ENCODE measurements at regions not wholly inside any gene's neighbourhood (a gene's known extent, or its start where the extent isn't known, plus 50 kb on each side); places are given as distances from the start of the nearest gene placed in this dataset.

DNA sequence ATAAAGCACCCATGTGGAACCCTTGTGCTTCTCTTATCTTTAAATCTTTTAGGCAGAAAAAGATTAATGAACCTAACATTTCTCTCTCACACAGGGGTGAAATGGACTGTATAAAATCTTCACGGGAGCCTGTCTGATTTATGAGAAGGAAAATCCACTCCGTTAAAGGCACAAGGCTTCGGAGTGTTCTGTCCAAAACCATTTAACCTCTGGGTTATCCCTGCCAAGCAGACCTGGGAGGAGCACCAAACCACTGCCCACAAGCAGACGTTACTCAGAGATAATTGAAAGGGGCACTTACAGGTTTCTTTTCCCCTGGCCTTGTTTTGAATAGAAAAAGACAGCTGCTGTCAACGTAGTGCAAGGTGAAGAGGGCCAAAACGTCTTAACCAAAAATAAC is 184.4 kb upstream of the DOK6 start:
- DNase-seq (ENCODE audit: low spot score) = no peak

GRCh38 chr18:69217196-69218000 is 183.3 kb upstream of the DOK6 start:
- no peak for DNase-seq (ENCODE audit: low spot score)

DNA sequence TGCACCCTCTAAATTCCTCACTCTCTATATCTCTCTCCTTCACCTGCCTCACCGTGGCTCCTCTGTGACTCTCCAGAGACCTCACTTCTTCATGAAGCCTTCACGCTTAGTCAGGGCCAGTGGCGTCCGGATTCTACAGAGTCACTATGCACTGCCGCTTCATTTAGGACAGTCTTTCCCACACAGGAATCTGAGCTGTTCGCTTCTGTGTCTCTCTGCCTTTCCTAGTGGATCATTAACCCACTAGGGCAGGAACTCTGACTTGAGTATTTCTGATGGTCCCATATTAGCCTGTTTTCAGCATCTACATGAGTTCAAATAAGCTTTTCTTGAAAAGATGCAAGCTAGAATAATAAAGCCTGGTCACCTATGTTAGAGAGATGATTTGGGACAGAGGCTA is 180.2 kb upstream of the DOK6 start:
- DNase-seq (ENCODE audit: low spot score) = no peak

DNA sequence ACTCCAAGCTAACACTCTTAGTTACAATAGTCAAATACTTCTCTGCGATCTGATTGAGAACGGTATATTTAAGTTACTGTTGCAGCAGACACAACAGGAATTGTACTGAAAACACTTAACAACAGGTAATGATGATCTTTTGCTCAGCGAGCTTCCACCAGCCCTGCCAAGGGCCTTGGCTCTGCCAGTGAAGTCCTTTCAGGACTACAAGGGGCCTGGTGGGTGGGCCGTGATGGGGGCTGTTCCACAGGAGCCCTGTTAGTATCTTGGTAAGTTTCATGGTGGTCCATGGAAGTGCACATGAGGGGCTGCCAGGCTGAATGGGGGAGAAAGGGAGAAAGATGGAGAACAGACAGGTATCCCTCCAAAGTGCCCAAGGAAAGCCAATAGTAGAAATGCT is 178.6 kb upstream of the DOK6 start:
- no peak for DNase-seq (ENCODE audit: low spot score)

DNA sequence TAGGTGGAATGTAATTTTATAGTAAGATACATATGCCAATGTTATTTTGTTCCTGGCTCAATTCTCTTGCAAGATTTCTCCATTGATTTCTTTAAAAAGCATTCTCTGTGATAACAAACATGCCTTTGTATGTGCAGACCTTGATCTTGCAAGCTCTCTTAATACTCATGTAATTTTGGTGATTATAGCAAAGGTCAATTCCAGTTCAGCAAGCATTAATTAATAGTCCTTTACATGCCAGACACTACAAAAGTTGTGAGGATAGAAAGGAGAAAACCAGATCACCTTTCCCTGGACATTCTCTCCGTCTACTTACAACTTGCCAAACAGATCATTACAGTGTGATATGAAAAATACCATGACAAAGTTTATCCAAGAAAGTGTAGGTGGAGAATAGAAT is 173.7 kb upstream of the DOK6 start:
- no peak for DNase-seq (ENCODE audit: low spot score)

GRCh38 chr18:69230204-69230603 is 170.5 kb upstream of the DOK6 start:
- no peak for DNase-seq (ENCODE audit: low spot score)

- DNase-seq (ENCODE audit: low spot score) = no peak
Measured at GRCh38 chr18:69233465-69234054, 167.1 kb upstream of the DOK6 start.

- no peak for DNase-seq (ENCODE audit: low spot score)
Measured at GRCh38 chr18:69239849-69240674, 160.6 kb upstream of the DOK6 start.

DNA sequence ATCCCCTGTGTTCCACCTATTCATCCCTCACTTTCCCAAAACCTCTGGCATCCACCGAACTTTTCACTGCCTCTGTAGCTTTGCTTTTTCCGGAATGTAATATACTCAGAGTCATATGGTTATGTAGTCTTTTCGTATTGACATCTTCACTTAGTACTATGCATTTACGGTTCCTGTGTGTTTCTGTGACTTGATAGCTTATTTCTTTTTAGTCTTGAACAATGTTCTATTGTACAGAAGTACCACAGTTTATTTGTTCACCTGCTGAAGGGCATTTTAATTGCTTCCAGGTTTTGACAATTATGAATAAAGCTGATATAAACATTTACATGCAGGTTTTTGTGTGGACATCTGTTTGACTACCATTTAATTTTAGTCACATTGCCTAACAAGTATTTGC is 154.7 kb upstream of the DOK6 start:
- no peak for DNase-seq (ENCODE audit: low spot score)

- DNase-seq (ENCODE audit: low spot score) = no peak
Measured at GRCh38 chr18:69250305-69251151, 150.2 kb upstream of the DOK6 start.

- DNase-seq (ENCODE audit: low spot score) = no peak
Measured at GRCh38 chr18:69257861-69258458, 142.7 kb upstream of the DOK6 start.

DNA sequence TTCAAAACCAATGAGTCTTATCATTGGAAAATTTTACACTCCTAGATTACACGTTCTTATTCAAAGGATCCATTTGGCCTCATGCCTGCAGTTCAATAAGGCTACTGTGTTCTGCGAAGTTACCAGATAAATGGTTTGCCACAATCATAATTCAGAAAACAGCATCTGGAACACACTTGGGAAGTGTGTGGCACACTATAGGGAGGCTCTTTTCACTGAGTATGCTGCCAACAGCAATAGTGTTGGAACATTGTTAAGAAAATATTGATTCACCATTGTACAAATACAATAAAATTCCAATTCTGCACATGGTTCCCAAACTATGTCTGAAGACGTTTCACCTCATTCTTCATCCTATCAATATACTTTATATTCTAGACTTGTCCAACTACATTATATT is 141.4 kb upstream of the DOK6 start:
- DNase-seq (ENCODE audit: low spot score) = no peak

DNA sequence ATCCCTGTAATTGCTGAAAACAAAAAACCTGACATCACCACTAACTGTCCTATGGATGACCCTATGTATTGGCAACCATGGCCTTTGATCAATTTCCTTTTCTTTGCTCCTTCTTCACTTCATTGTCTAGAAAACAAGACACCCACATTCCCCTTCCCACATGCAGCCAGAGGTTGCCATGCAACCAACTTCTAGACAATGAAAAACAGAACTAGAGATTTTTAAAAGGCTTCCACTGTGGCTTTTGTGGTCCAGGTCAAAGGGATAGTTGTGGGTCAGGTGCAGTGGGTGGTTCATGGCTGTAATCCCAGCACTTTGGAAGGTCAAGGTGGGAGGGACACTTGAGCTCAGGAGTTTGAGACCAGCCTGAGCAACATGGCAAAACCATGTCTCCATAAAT is 139.3 kb upstream of the DOK6 start:
- DNase-seq (ENCODE audit: low spot score) = no peak

- no peak for DNase-seq (ENCODE audit: low spot score)
Measured at GRCh38 chr18:69265656-69266055, 135.0 kb upstream of the DOK6 start.

DNA sequence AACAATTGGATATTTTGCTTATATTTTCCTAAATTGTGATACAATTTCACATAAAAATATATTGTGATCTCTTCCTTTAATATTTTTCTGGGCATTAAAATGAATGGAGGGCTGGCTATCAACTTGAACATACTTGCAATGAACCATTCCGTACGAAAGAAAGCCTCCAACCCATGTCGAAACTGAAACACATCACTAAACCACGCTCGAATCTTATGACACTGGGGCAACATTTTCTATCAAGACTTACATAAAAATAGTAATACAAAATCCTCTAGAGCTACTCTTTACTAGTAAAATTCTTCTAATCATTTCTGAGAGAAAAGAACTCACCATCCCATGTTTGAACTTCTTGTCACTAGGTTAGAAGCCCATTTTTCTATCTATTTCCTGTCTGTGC is 132.8 kb upstream of the DOK6 start:
- no peak for DNase-seq (ENCODE audit: low spot score)

GRCh38 chr18:69282371-69282770 is 118.3 kb upstream of the DOK6 start:
- no peak for DNase-seq (ENCODE audit: low spot score)

- no peak for DNase-seq (ENCODE audit: low spot score)
Measured at GRCh38 chr18:69291044-69291443, 109.6 kb upstream of the DOK6 start.

DNA sequence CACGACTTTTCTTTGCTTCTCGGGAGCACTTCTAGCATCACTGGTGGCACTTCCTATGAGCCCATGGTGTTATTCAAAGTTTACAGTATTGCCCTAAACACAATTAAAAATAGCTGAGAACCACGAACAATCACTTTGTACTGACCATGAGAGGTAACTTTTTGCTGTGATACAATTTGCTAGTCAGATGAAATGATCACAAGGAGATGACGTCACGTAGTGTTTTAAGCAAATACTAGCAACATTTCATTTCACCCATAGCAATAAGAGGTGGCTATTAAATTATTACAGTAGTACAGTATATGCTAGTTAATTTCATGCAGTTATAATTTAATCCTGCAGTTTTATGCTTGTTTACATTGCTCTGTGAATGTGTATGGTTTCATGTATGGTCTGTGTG is 108.9 kb upstream of the DOK6 start:
- no peak for DNase-seq (ENCODE audit: low spot score)

DNA sequence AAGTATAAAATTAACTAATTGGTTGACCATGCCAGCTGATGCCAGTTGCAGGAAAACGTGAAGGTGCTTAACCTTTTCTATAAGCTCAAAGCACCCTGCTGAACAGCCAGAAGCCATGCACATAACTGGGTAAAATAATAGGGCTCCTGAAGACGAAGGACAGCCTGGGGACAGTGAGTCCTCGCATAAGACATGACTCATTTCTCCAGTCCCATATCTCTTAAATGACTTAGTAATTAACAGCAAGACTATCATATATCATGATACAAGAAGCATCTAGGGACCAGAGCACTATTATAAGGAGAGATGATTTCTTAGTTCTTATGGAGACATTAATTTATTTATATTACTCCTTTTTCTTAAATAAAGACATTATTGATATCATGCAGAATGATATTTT is 100.5 kb upstream of the DOK6 start:
- no peak for DNase-seq (ENCODE audit: low spot score)

- DNase-seq (ENCODE audit: low spot score) = no peak
Measured at GRCh38 chr18:69308619-69309018, 92.1 kb upstream of the DOK6 start.

- DNase-seq (ENCODE audit: low spot score) = no peak
Measured at GRCh38 chr18:69326094-69326493, 74.6 kb upstream of the DOK6 start.

GRCh38 chr18:69328086-69328485 is 72.6 kb upstream of the DOK6 start:
- no peak for DNase-seq (ENCODE audit: low spot score)
